ENCODE measurements at regions not wholly inside any gene's neighbourhood (a gene's known extent, or its start where the extent isn't known, plus 50 kb on each side); places are given as distances from the start of the nearest gene placed in this dataset.

GRCh38 chr1:82598337-82598736 is 797.6 kb downstream of the ADGRL2 start:
- DNase-seq = no peak

GRCh38 chr1:82597649-82598048 is 796.9 kb downstream of the ADGRL2 start:
- DNase-seq = no peak

GRCh38 chr1:82597141-82597540 is 796.4 kb downstream of the ADGRL2 start:
- DNase-seq = no peak

GRCh38 chr1:82593561-82593960 is 792.8 kb downstream of the ADGRL2 start:
- DNase-seq = no peak

- DNase-seq = no peak
Observed at GRCh38 chr1:82589588-82589987, 788.9 kb downstream of the ADGRL2 start.

- no peak for DNase-seq
Observed at GRCh38 chr1:82587371-82587770, 786.6 kb downstream of the ADGRL2 start.

- DNase-seq = no peak
Observed at GRCh38 chr1:82586473-82586872, 785.7 kb downstream of the ADGRL2 start.

- DNase-seq = no peak
Observed at GRCh38 chr1:82582347-82582746, 781.6 kb downstream of the ADGRL2 start.

- no peak for DNase-seq
Observed at GRCh38 chr1:82578086-82578726, 777.5 kb downstream of the ADGRL2 start.

- no peak for DNase-seq
Observed at GRCh38 chr1:82567348-82567747, 766.6 kb downstream of the ADGRL2 start.

- no peak for DNase-seq
Observed at GRCh38 chr1:82565546-82565945, 764.8 kb downstream of the ADGRL2 start.

GRCh38 chr1:82565146-82565545 is 764.4 kb downstream of the ADGRL2 start:
- DNase-seq = no peak

GRCh38 chr1:82564333-82564732 is 763.6 kb downstream of the ADGRL2 start:
- DNase-seq = no peak

- DNase-seq = no peak
Observed at GRCh38 chr1:82562448-82562847, 761.7 kb downstream of the ADGRL2 start.

GRCh38 chr1:82560566-82560965 is 759.8 kb downstream of the ADGRL2 start:
- no peak for DNase-seq

- DNase-seq = no peak
Observed at GRCh38 chr1:82555501-82555900, 754.8 kb downstream of the ADGRL2 start.

- no peak for DNase-seq
Observed at GRCh38 chr1:82549841-82550240, 749.1 kb downstream of the ADGRL2 start.

- no peak for DNase-seq
Observed at GRCh38 chr1:82542766-82543165, 742.0 kb downstream of the ADGRL2 start.

- DNase-seq = no peak
Observed at GRCh38 chr1:82542141-82542540, 741.4 kb downstream of the ADGRL2 start.

- no peak for DNase-seq
Observed at GRCh38 chr1:82540006-82540405, 739.3 kb downstream of the ADGRL2 start.

GRCh38 chr1:82538876-82539275 is 738.1 kb downstream of the ADGRL2 start:
- no peak for DNase-seq

- no peak for DNase-seq
Observed at GRCh38 chr1:82534996-82535395, 734.3 kb downstream of the ADGRL2 start.

- DNase-seq = no peak
Observed at GRCh38 chr1:82525378-82525777, 724.6 kb downstream of the ADGRL2 start.

- DNase-seq = no peak
Observed at GRCh38 chr1:82520611-82521010, 719.9 kb downstream of the ADGRL2 start.

- no peak for DNase-seq
Observed at GRCh38 chr1:82517586-82517985, 716.9 kb downstream of the ADGRL2 start.

- no peak for DNase-seq
Observed at GRCh38 chr1:82515650-82516049, 714.9 kb downstream of the ADGRL2 start.

Data from COR-L47 (cell line).